Esophagus (tissue), 2 donors: ENCODE measurements at regions not wholly inside any gene's neighbourhood (a gene's known extent, or its start where the extent isn't known, plus 50 kb on each side); places are given as distances from the start of the nearest gene placed in this dataset.
"Not testable (repeated sequence)": the region's sequence is repeated elsewhere in the genome, so short reads cannot be mapped to it uniquely, and the experiment has no call there.

ENCODE experiments used
- H3K27ac ChIP-seq, 2 donors: one replicate each; pipeline ENCODE4 v1.5.1; 2013; ENCODE audit warnings: low read depth in 2 of 2, mild to moderate bottlenecking in 2 of 2, inconsistent platforms in 1 of 2, low read length in 1 of 2, moderate library complexity in 1 of 2
- H3K27me3 ChIP-seq, 2 donors: one replicate each; pipeline ENCODE4 v1.6.1; 2013; ENCODE audit warnings: low read length in 2 of 2, control low read depth in 1 of 2, mild to moderate bottlenecking in 1 of 2; ENCODE audit not compliant: insufficient read depth in 2 of 2, control insufficient read depth in 1 of 2
- H3K36me3 ChIP-seq, 2 donors: one replicate each; pipeline ENCODE4 v1.6.1; 2013; ENCODE audit warnings: low read length in 1 of 2; ENCODE audit not compliant: control insufficient read depth in 2 of 2, insufficient read depth in 2 of 2
- H3K4me1 ChIP-seq, 2 donors: one replicate each; pipeline ENCODE4 v1.6.1; 2013; ENCODE audit warnings: low read length in 1 of 2; ENCODE audit not compliant: control insufficient read depth in 2 of 2, insufficient read depth in 2 of 2
- H3K4me3 ChIP-seq, 2 donors: one replicate each; pipeline ENCODE4 v1.5.1; 2013; ENCODE audit warnings: low read length in 2 of 2, mild to moderate bottlenecking in 2 of 2, low read depth in 1 of 2, moderate library complexity in 1 of 2
- H3K9me3 ChIP-seq, 2 donors: one replicate each; pipeline ENCODE4 v1.6.1; 2013; ENCODE audit warnings: mild to moderate bottlenecking in 2 of 2, low read depth in 1 of 2, low read length in 1 of 2, moderate library complexity in 1 of 2; ENCODE audit not compliant: control insufficient read depth in 2 of 2, insufficient read depth in 1 of 2
- WGBS, 2 donors: extraction: QIAGEN DNeasy Blood & Tissue Kit; methylation state at CpG; one replicate each; pipeline ENCODE4 v1.1.7; 2013; 5-methylcytosine and 5-hydroxymethylcytosine counted together
- donor health status: healthy with polysubstance abuse.
- donor health status: Bipolar disorder and iron deficiency.

- Histone ChIP-seq H3K27me3 (no peaks in the 10 kb centered on the region), H3K4me1 (no peaks in the 10 kb centered on the region), H3K4me3 (no peak overlapping the region), H3K9me3 (no peaks in the 10 kb centered on the region), H3K36me3 (no peaks in the 10 kb centered on the region), H3K27ac (no peak overlapping the region)
- 76 to 80% methylated on average over 1 of the region's 1 CpG for WGBS, 2 donors
Observed at GRCh38 chr2:146374505-146374904, 1470.3 kb upstream of the ACVR2A start.

- WGBS, 2 donors, result 87 to 88% methylated on average over 1 of the region's 1 CpG
- not testable (repeated sequence) for H3K36me3 ChIP-seq, H3K4me1 ChIP-seq, H3K27ac ChIP-seq, H3K9me3 ChIP-seq, H3K27me3 ChIP-seq, H3K4me3 ChIP-seq
Observed at GRCh38 chr2:146371364-146371763, 1473.5 kb upstream of the ACVR2A start.

GRCh38 chr2:146370826-146371225, 1474.0 kb upstream of the ACVR2A start:
- no peak overlapping the region for H3K4me3 ChIP-seq
- H3K4me1 ChIP-seq, result no peaks in the 10 kb centered on the region
- no peak overlapping the region for H3K27ac ChIP-seq
- no peaks in the 10 kb centered on the region for H3K9me3 ChIP-seq
- no peaks in the 10 kb centered on the region for H3K27me3 ChIP-seq
- H3K36me3 ChIP-seq, result no peaks in the 10 kb centered on the region

- Histone ChIP-seq H3K9me3 (no peaks in the 10 kb centered on the region), H3K4me3 (no peak overlapping the region), H3K27ac (no peak overlapping the region), H3K4me1 (no peaks in the 10 kb centered on the region), H3K36me3 (no peaks in the 10 kb centered on the region), H3K27me3 (no peaks in the 10 kb centered on the region)
Observed at GRCh38 chr2:146366276-146366675, 1478.6 kb upstream of the ACVR2A start.

- 87 to 100% methylated on average over 1 of the region's 1 CpG for WGBS, 2 donors
- no peaks in the 10 kb centered on the region for H3K9me3 ChIP-seq
- no peaks in the 10 kb centered on the region for H3K4me1 ChIP-seq
- no peaks in the 10 kb centered on the region for H3K36me3 ChIP-seq
- H3K27me3 ChIP-seq, result no peaks in the 10 kb centered on the region
- H3K27ac ChIP-seq, result no peak overlapping the region
- no peak overlapping the region for H3K4me3 ChIP-seq
Observed at GRCh38 chr2:146365041-146365440, 1479.8 kb upstream of the ACVR2A start.

GRCh38 chr2:146363731-146364130, 1481.1 kb upstream of the ACVR2A start:
- H3K4me1 ChIP-seq, result no peaks in the 10 kb centered on the region
- H3K27me3 ChIP-seq, result no peaks in the 10 kb centered on the region
- no peak overlapping the region for H3K4me3 ChIP-seq
- no peaks in the 10 kb centered on the region for H3K36me3 ChIP-seq
- 72 to 80% methylated on average over 1 of the region's 1 CpG for WGBS, 2 donors
- no peak overlapping the region for H3K27ac ChIP-seq
- no peaks in the 10 kb centered on the region for H3K9me3 ChIP-seq

GRCh38 chr2:146351689-146352088, 1493.1 kb upstream of the ACVR2A start:
- Histone ChIP-seq H3K4me3 (no peak overlapping the region), H3K4me1 (no peaks in the 10 kb centered on the region), H3K27ac (no peak overlapping the region), H3K36me3 (no peaks in the 10 kb centered on the region), H3K9me3 (no peaks in the 10 kb centered on the region), H3K27me3 (no peaks in the 10 kb centered on the region)

GRCh38 chr2:146349334-146349733, 1495.5 kb upstream of the ACVR2A start:
- Histone ChIP-seq H3K36me3 (no peaks in the 10 kb centered on the region), H3K27me3 (no peaks in the 10 kb centered on the region), H3K9me3 (no peaks in the 10 kb centered on the region), H3K4me3 (no peak overlapping the region), H3K4me1 (no peaks in the 10 kb centered on the region), H3K27ac (no peak overlapping the region)
- 68 to 73% methylated on average over 3 of the region's 3 CpGs for WGBS, 2 donors

GRCh38 chr2:146324951-146325350, 1519.9 kb upstream of the ACVR2A start:
- H3K4me3 ChIP-seq, result no peak overlapping the region
- H3K4me1 ChIP-seq, result no peaks in the 10 kb centered on the region
- no peaks in the 10 kb centered on the region for H3K9me3 ChIP-seq
- no peaks in the 10 kb centered on the region for H3K36me3 ChIP-seq
- H3K27ac ChIP-seq, result no peak overlapping the region
- H3K27me3 ChIP-seq, result no peaks in the 10 kb centered on the region
- 86 to 95% methylated on average over 2 of the region's 2 CpGs for WGBS, 2 donors

- 31 to 40% methylated on average over 2 of the region's 2 CpGs for WGBS, 2 donors
Observed at GRCh38 chr2:146323564-146323963, 1521.3 kb upstream of the ACVR2A start.

More at GRCh38 chr2:146323564-146323963, 1521.3 kb upstream of the ACVR2A start:
- Histone ChIP-seq H3K27ac (no peak overlapping the region), H3K4me1 (no peaks in the 10 kb centered on the region), H3K36me3 (no peaks in the 10 kb centered on the region), H3K9me3 (no peaks in the 10 kb centered on the region), H3K27me3 (no peaks in the 10 kb centered on the region), H3K4me3 (no peak overlapping the region)
